ENCODE measurements at regions not wholly inside any gene's neighbourhood (a gene's known extent, or its start where the extent isn't known, plus 50 kb on each side); places are given as distances from the start of the nearest gene placed in this dataset.
"Not testable (repeated sequence)": the region's sequence is repeated elsewhere in the genome, so short reads cannot be mapped to it uniquely, and the experiment has no call there.

GRCh38 chr6:67811239-67812037 lies 823.6 kb upstream of the ADGRB3 start:
- ChIA-PET CTCF (no interaction called here), POLR2A (no interaction called here)
- H3K4me1 ChIP-seq (ENCODE audit: insufficient read depth, low read length): no peaks in the 10 kb centered on the region
- H3K4me3 ChIP-seq (ENCODE audit: low read length): no peak overlapping the region
- intact Hi-C loops (cut with DNase I, micrococcal nuclease): no loop called here
- no peaks in the 10 kb centered on the region for H3K4me1 Mint-ChIP-seq (ENCODE audit: low read depth)
- no peak for TF ChIP-seq CTCF (IDR thresholded peaks at IDR 0.05)
- H3K27ac ChIP-seq (ENCODE audit: low read depth in 1 of 2, low read length in 2 of 2): no peak overlapping the region
- H3K9me3 ChIP-seq (ENCODE audit: control insufficient read depth in 1 of 2, insufficient read depth in 1 of 2, low read length in 2 of 2): peaks cover 0 to 11% of the 10 kb centered on the region in 2 experiments
- H3K36me3 ChIP-seq (ENCODE audit: insufficient read depth, low read length): no peaks in the 10 kb centered on the region
- H3K27me3 ChIP-seq (ENCODE audit: control insufficient read depth in 1 of 2, insufficient read depth in 2 of 2, low read length in 2 of 2): no peaks in the 10 kb centered on the region
- H3K36me3 Mint-ChIP-seq (ENCODE audit: low read depth): no peaks in the 10 kb centered on the region
- no peaks in the 10 kb centered on the region for H3K27me3 Mint-ChIP-seq
- peaks cover 19% of the 10 kb centered on the region for H3K9me3 Mint-ChIP-seq
- no peak overlapping the region for H3K4me3 Mint-ChIP-seq
- no peak for ATAC-seq (ENCODE audit: poor library complexity)
- no peak overlapping the region for H3K27ac Mint-ChIP-seq
- DNase-seq: no peak

GRCh38 chr6:67804808-67805207 lies 830.3 kb upstream of the ADGRB3 start:
- intact Hi-C loops (cut with DNase I, micrococcal nuclease); CTCF ChIA-PET; ATAC-seq (ENCODE audit: poor library complexity): not testable (repeated sequence)

GRCh38 chr6:67802771-67803170 lies 832.3 kb upstream of the ADGRB3 start:
- no peaks in the 10 kb centered on the region for H3K36me3 ChIP-seq (ENCODE audit: insufficient read depth, low read length)
- ChIA-PET POLR2A (no interaction called here), CTCF (no interaction called here)
- H3K4me1 ChIP-seq (ENCODE audit: insufficient read depth, low read length): no peaks in the 10 kb centered on the region
- no peak overlapping the region for H3K27ac Mint-ChIP-seq
- H3K4me1 Mint-ChIP-seq (ENCODE audit: low read depth): no peaks in the 10 kb centered on the region
- intact Hi-C loops (cut with DNase I, micrococcal nuclease): no loop called here
- DNase-seq (no peak), ATAC-seq (ENCODE audit: poor library complexity) (no peak)
- H3K4me3 Mint-ChIP-seq: no peak overlapping the region
- no peak overlapping the region for H3K4me3 ChIP-seq (ENCODE audit: low read length)
- peaks cover 22% of the 10 kb centered on the region for H3K9me3 Mint-ChIP-seq
- no peaks in the 10 kb centered on the region for H3K36me3 Mint-ChIP-seq (ENCODE audit: low read depth)
- H3K27me3 Mint-ChIP-seq: no peaks in the 10 kb centered on the region
- H3K27me3 ChIP-seq (ENCODE audit: control insufficient read depth in 1 of 2, insufficient read depth in 2 of 2, low read length in 2 of 2): no peaks in the 10 kb centered on the region
- TF ChIP-seq CTCF (IDR thresholded peaks at IDR 0.05): no peak
- H3K9me3 ChIP-seq (ENCODE audit: control insufficient read depth in 1 of 2, insufficient read depth in 1 of 2, low read length in 2 of 2): peaks cover 5 to 11% of the 10 kb centered on the region in 2 experiments
- H3K27ac ChIP-seq (ENCODE audit: low read depth in 1 of 2, low read length in 2 of 2): no peak overlapping the region

More at GRCh38 chr6:67804808-67805207, 830.3 kb upstream of the ADGRB3 start:
- H3K9me3 Mint-ChIP-seq: peaks cover 20% of the 10 kb centered on the region
- H3K4me3 ChIP-seq (ENCODE audit: low read length); H3K4me1 Mint-ChIP-seq (ENCODE audit: low read depth); H3K27me3 ChIP-seq (ENCODE audit: control insufficient read depth in 1 of 2, insufficient read depth in 2 of 2, low read length in 2 of 2); H3K9me3 ChIP-seq (ENCODE audit: control insufficient read depth in 1 of 2, insufficient read depth in 1 of 2, low read length in 2 of 2); H3K36me3 Mint-ChIP-seq (ENCODE audit: low read depth); DNase-seq; H3K4me3 Mint-ChIP-seq; POLR2A ChIA-PET; H3K36me3 ChIP-seq (ENCODE audit: insufficient read depth, low read length); H3K27ac Mint-ChIP-seq; H3K4me1 ChIP-seq (ENCODE audit: insufficient read depth, low read length); H3K27me3 Mint-ChIP-seq; H3K27ac ChIP-seq (ENCODE audit: low read depth in 1 of 2, low read length in 2 of 2): not testable (repeated sequence)

- H3K27ac Mint-ChIP-seq: no peak overlapping the region
- H3K36me3 Mint-ChIP-seq (ENCODE audit: low read depth): no peaks in the 10 kb centered on the region
- H3K4me1 ChIP-seq (ENCODE audit: insufficient read depth, low read length): no peaks in the 10 kb centered on the region
- H3K27me3 Mint-ChIP-seq: no peaks in the 10 kb centered on the region
- peaks cover 6% of the 10 kb centered on the region for H3K9me3 Mint-ChIP-seq
- H3K4me3 ChIP-seq (ENCODE audit: low read length): no peak overlapping the region
- DNase-seq (no peak), ATAC-seq (ENCODE audit: poor library complexity) (no peak)
- intact Hi-C loops (cut with DNase I, micrococcal nuclease): no loop called here
- H3K4me3 Mint-ChIP-seq: no peak overlapping the region
- ChIA-PET CTCF (no interaction called here), POLR2A (interaction anchor here (0.5 kb wide), 1 partner anchor 8 kb away, joined by 3 read pairs; no protein-coding TSS in a partner anchor)
- H3K27ac ChIP-seq (ENCODE audit: low read depth in 1 of 2, low read length in 2 of 2): no peak overlapping the region
- no peaks in the 10 kb centered on the region for H3K36me3 ChIP-seq (ENCODE audit: insufficient read depth, low read length)
- H3K4me1 Mint-ChIP-seq (ENCODE audit: low read depth): no peaks in the 10 kb centered on the region
- peaks cover 0 to 7% of the 10 kb centered on the region in 2 experiments for H3K9me3 ChIP-seq (ENCODE audit: control insufficient read depth in 1 of 2, insufficient read depth in 1 of 2, low read length in 2 of 2)
- TF ChIP-seq CTCF (IDR thresholded peaks at IDR 0.05): no peak
- no peaks in the 10 kb centered on the region for H3K27me3 ChIP-seq (ENCODE audit: control insufficient read depth in 1 of 2, insufficient read depth in 2 of 2, low read length in 2 of 2)
Measured at GRCh38 chr6:67792996-67793395, 842.1 kb upstream of the ADGRB3 start.
